Astrocyte (in vitro differentiated cells and primary cell): ENCODE measurements at regions not wholly inside any gene's neighbourhood (a gene's known extent, or its start where the extent isn't known, plus 50 kb on each side); places are given as distances from the start of the nearest gene placed in this dataset.

ENCODE experiments used
- DNase-seq: peaks from one replicate; pipeline ENCODE4 v3.0.0-alpha.2; 2010; ENCODE audit warnings: low read depth
- FAIRE-seq: peaks from 2 replicates; lab custom pipeline; 2011; peaks lifted over from hg19 to GRCh38; lab: Jason Lieb, UNC
- H2AFZ ChIP-seq: 2 replicates; pipeline ENCODE4 v1.6.0; 2012; ENCODE audit warnings: low read depth, low read length, inconsistent platforms
- H3K27ac ChIP-seq: 2 replicates; pipeline ENCODE4 v1.5.1; 2011; ENCODE audit warnings: low read depth, low read length, inconsistent platforms
- H3K27me3 ChIP-seq: 2 replicates; pipeline ENCODE4 v1.6.0; 2011; ENCODE audit warnings: low read length, inconsistent platforms; ENCODE audit not compliant: insufficient read depth
- H3K36me3 ChIP-seq: 2 replicates; pipeline ENCODE4 v1.5.1; 2011; ENCODE audit warnings: low read length, inconsistent platforms; ENCODE audit not compliant: insufficient read depth
- H3K4me1 ChIP-seq: 2 replicates; pipeline ENCODE4 v1.5.1; 2011; ENCODE audit warnings: low read length, inconsistent platforms; ENCODE audit not compliant: insufficient read depth
- H3K4me2 ChIP-seq: 2 replicates; pipeline ENCODE4 v1.6.0; 2012; ENCODE audit warnings: low read length, inconsistent platforms
- H3K4me3 ChIP-seq: 2 replicates; pipeline ENCODE4 v1.5.1; 2011; ENCODE audit warnings: low read depth, mild to moderate bottlenecking, low read length, inconsistent platforms; ENCODE audit not compliant: insufficient read depth
- H3K79me2 ChIP-seq: 2 replicates; pipeline ENCODE4 v1.6.0; 2012; ENCODE audit warnings: mild to moderate bottlenecking, low read length, inconsistent platforms; ENCODE audit not compliant: insufficient read depth
- H3K9ac ChIP-seq: 2 replicates; pipeline ENCODE4 v1.6.0; 2012; ENCODE audit warnings: mild to moderate bottlenecking, low read length, inconsistent platforms
- H3K9me3 ChIP-seq: 2 replicates; pipeline ENCODE4 v1.5.1; 2012; ENCODE audit warnings: low read depth, mild to moderate bottlenecking, low read length, inconsistent platforms; ENCODE audit not compliant: insufficient read depth
- H4K20me1 ChIP-seq: 2 replicates; pipeline ENCODE4 v1.6.0; 2012; ENCODE audit warnings: low read length, inconsistent platforms; ENCODE audit not compliant: insufficient read depth
- H3K27ac Mint-ChIP-seq: one replicate; pipeline ENCODE4 v1.8.0; 2021; ENCODE audit warnings: mild to moderate bottlenecking, mixed read lengths; ENCODE audit not compliant: unreplicated experiment
- H3K27me3 Mint-ChIP-seq: one replicate; pipeline ENCODE4 v1.8.0; 2021; ENCODE audit warnings: low read depth, mixed read lengths; ENCODE audit not compliant: unreplicated experiment
- H3K36me3 Mint-ChIP-seq: one replicate; pipeline ENCODE4 v1.8.0; 2021; ENCODE audit warnings: low read depth, mixed read lengths; ENCODE audit not compliant: unreplicated experiment
- H3K4me1 Mint-ChIP-seq: one replicate; pipeline ENCODE4 v1.8.0; 2021; ENCODE audit warnings: low read depth, mixed read lengths; ENCODE audit not compliant: unreplicated experiment
- H3K4me3 Mint-ChIP-seq: one replicate; pipeline ENCODE4 v1.8.0; 2021; ENCODE audit warnings: mild to moderate bottlenecking, moderate library complexity, mixed read lengths; ENCODE audit not compliant: unreplicated experiment
- H3K9me3 Mint-ChIP-seq: one replicate; pipeline ENCODE4 v1.8.0; 2021; ENCODE audit warnings: mild to moderate bottlenecking, mixed read lengths; ENCODE audit not compliant: unreplicated experiment
- CTCF ChIP-seq: IDR thresholded peaks from 2 replicates; pipeline ENCODE4 v1.5.1; 2011; ENCODE audit warnings: low read depth, mild to moderate bottlenecking, inconsistent platforms, low read length, moderate library complexity; ENCODE audit not compliant: insufficient read depth
- EZH2 ChIP-seq: IDR thresholded peaks from 2 replicates; pipeline ENCODE4 v1.6.1; 2012; ENCODE audit warnings: mild to moderate bottlenecking, low read length, inconsistent platforms; ENCODE audit not compliant: insufficient read depth

DNA sequence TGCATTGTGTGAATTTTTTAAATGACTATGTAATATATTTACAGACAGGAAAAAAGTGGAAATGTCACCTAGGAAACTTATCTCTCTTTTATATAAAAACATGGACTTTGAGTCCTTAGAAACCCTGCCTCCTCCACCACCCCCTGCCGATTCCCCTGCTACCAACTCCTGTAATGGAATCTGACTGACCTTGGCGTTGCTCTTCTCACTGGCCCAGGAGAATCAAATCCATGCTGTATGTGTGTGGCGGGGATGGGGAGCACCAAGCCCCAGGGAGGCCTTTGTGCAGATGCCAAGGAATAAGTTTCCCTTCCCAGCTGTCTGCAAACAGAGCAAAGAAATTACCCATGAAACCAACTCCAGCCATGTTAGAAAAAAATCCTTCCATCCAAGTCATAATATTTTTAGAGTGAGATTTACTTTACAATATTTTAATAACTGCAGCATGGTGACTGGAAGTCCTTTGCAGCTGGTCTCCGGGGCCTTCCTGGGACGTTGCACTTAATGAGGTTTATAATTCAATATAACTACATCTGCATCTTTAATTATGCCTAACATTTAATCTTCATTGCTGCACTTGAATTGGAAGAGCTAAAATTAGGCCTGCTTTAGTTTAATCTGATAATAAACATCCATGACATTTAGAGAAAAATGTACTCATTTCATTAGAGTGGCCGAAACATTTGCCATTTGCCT is 111.4 kb upstream of the CACUL1 start:
- no peaks in the 10 kb centered on the region for H3K27me3 Mint-ChIP-seq
- Histone ChIP-seq H3K9me3 (no peaks in the 10 kb centered on the region), H4K20me1 (no peaks in the 10 kb centered on the region), H2AFZ (no peak overlapping the region), H3K36me3 (no peaks in the 10 kb centered on the region), H3K27ac (no peak overlapping the region), H3K79me2 (no peaks in the 10 kb centered on the region), H3K4me1 (peaks cover 7% of the 10 kb centered on the region), H3K9ac (no peak overlapping the region), H3K4me3 (no peak overlapping the region), H3K27me3 (no peaks in the 10 kb centered on the region), H3K4me2 (no peak overlapping the region)
- TF ChIP-seq EZH2 = no peak
- no peak for TF ChIP-seq CTCF
- H3K9me3 Mint-ChIP-seq = peaks cover 7% of the 10 kb centered on the region
- peaks cover 11% of the 10 kb centered on the region for H3K4me1 Mint-ChIP-seq
- H3K4me3 Mint-ChIP-seq = no peak overlapping the region
- DNase-seq = no peak
- H3K36me3 Mint-ChIP-seq = no peaks in the 10 kb centered on the region
- H3K27ac Mint-ChIP-seq = no peak overlapping the region
- no peak for FAIRE-seq

DNA sequence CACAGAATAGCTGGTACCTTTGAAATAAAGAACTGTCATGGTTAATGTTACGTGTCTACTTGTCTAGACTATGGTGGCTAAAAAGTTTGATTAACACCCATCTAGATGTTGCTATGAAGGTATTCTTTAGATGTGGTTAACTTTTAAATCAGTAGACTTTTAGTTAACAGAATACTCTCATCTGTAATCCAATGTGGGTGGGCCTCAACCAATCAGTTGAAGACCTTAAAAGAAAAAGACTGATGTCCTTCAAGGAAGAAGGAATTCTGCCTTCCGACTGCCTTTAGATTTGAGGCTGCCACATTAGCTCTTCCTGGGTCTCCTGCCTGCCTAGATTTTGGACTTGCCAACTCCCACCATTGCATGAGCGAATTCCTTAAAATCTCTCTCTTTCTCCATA is 113.0 kb upstream of the CACUL1 start:
- no peak for FAIRE-seq

More for the DNA sequence above, 113.0 kb upstream of the CACUL1 start:
- Histone ChIP-seq H3K4me3 (no peak overlapping the region), H2AFZ (no peak overlapping the region), H3K79me2 (no peaks in the 10 kb centered on the region), H3K36me3 (no peaks in the 10 kb centered on the region), H4K20me1 (no peaks in the 10 kb centered on the region), H3K9ac (no peak overlapping the region), H3K27me3 (no peaks in the 10 kb centered on the region), H3K4me2 (no peak overlapping the region), H3K9me3 (no peaks in the 10 kb centered on the region), H3K4me1 (peaks cover 8% of the 10 kb centered on the region), H3K27ac (no peak overlapping the region)
- no peaks in the 10 kb centered on the region for H3K36me3 Mint-ChIP-seq
- no peak for DNase-seq
- no peaks in the 10 kb centered on the region for H3K27me3 Mint-ChIP-seq
- peaks cover 7% of the 10 kb centered on the region for H3K9me3 Mint-ChIP-seq
- TF ChIP-seq CTCF = no peak
- TF ChIP-seq EZH2 = no peak
- H3K4me1 Mint-ChIP-seq = peaks cover 21% of the 10 kb centered on the region
- no peak overlapping the region for H3K4me3 Mint-ChIP-seq
- no peak overlapping the region for H3K27ac Mint-ChIP-seq
